WTC11 (cell line): ENCODE measurements at regions not wholly inside any gene's neighbourhood (a gene's known extent, or its start where the extent isn't known, plus 50 kb on each side); places are given as distances from the start of the nearest gene placed in this dataset.

Source experiments
- ATAC-seq: fragments of 200-7000 bp; cut with Tn5 transposase; 2 replicates; pipeline ENCODE4 v1.10.0; 2021; ENCODE audit warnings: mild to moderate bottlenecking, moderate library complexity
- CTCF ChIA-PET: fragments of 300-600 bp; sonication (Branson Sonifier 250); formaldehyde crosslinking; loops from one replicate; lab custom pipeline; 2021; ENCODE audit warnings: antibody characterized with exemption; lab: Charles Lee
- POLR2A ChIA-PET: fragments of 350-600 bp; sonication (Branson Sonifier 250); formaldehyde crosslinking; loops from one replicate; lab custom pipeline; 2021; ENCODE audit warnings: antibody characterized with exemption; lab: Charles Lee
- DNase-seq: peaks from one replicate; pipeline ENCODE4 v3.0.0; 2021; ENCODE audit warnings: low spot score
- H3K27ac Mint-ChIP-seq: 2 replicates; pipeline ENCODE4 v1.8.0; 2021; ENCODE audit warnings: mixed read lengths
- H3K27me3 Mint-ChIP-seq: 2 replicates; pipeline ENCODE4 v1.8.0; 2021; ENCODE audit warnings: low read depth, mild to moderate bottlenecking, moderate library complexity, mixed read lengths
- H3K36me3 Mint-ChIP-seq: 2 replicates; pipeline ENCODE4 v1.8.0; 2021; ENCODE audit warnings: mixed read lengths
- H3K4me1 Mint-ChIP-seq: 2 replicates; pipeline ENCODE4 v1.8.0; 2022; ENCODE audit warnings: mixed read lengths
- H3K4me3 Mint-ChIP-seq: 2 replicates; pipeline ENCODE4 v1.8.0; 2021; ENCODE audit warnings: mild to moderate bottlenecking, moderate library complexity, mixed read lengths
- H3K9me3 Mint-ChIP-seq: 2 replicates; pipeline ENCODE4 v1.8.0; 2021; ENCODE audit warnings: mixed read lengths
- ARID4B ChIP-seq: sonication (generic); formaldehyde crosslinking; IDR thresholded peaks from 2 replicates; pipeline ENCODE4 v1.8.0; 2023; ENCODE audit warnings: missing genetic modification reagents, mild to moderate bottlenecking, borderline replicate concordance
- CREB1 ChIP-seq: sonication (generic); formaldehyde crosslinking; IDR thresholded peaks from 2 replicates; pipeline ENCODE4 v1.8.0; 2023; ENCODE audit warnings: mild to moderate bottlenecking, missing genetic modification reagents
- ELF4 ChIP-seq: sonication (generic); formaldehyde crosslinking; IDR thresholded peaks from 2 replicates; pipeline ENCODE4 v1.8.1; 2022; ENCODE audit warnings: low read depth, mild to moderate bottlenecking, moderate library complexity, missing genetic modification reagents
- FOXJ3 ChIP-seq: sonication (generic); formaldehyde crosslinking; IDR thresholded peaks from 2 replicates; pipeline ENCODE4 v1.9.0; 2021; ENCODE audit warnings: missing genetic modification reagents, mild to moderate bottlenecking, borderline replicate concordance
- FOXK1 ChIP-seq: sonication (generic); formaldehyde crosslinking; IDR thresholded peaks from 2 replicates; pipeline ENCODE4 v1.8.0; 2022; ENCODE audit warnings: mild to moderate bottlenecking, moderate library complexity, missing genetic modification reagents
- GRHL2 ChIP-seq: fragments of 250-450 bp; sonication (Bioruptor Pico); IDR thresholded peaks from 2 replicates; pipeline ENCODE4 v1.8.0; 2022; ENCODE audit warnings: mild to moderate bottlenecking, moderate library complexity; ENCODE audit not compliant: insufficient replicate concordance, severe bottlenecking
- GTF2I ChIP-seq: fragments of 250-450 bp; sonication (Bioruptor Pico); conservative IDR thresholded peaks from 2 replicates; pipeline ENCODE4 v1.4.0; 2021; ENCODE audit warnings: mild to moderate bottlenecking
- IRF2 ChIP-seq: sonication (generic); formaldehyde crosslinking; IDR thresholded peaks from 2 replicates; pipeline ENCODE4 v1.8.0; 2022; ENCODE audit warnings: low read depth, missing genetic modification reagents, borderline replicate concordance
- KAT7 ChIP-seq: sonication (generic); formaldehyde crosslinking; IDR thresholded peaks from 2 replicates; pipeline ENCODE4 v1.8.1; 2023; ENCODE audit warnings: missing genetic modification reagents, mild to moderate bottlenecking, borderline replicate concordance
- MAX ChIP-seq: sonication (generic); formaldehyde crosslinking; IDR thresholded peaks from 2 replicates; pipeline ENCODE4 v1.8.0; 2022; ENCODE audit warnings: mild to moderate bottlenecking, missing genetic modification reagents
- NFATC4 ChIP-seq: fragments of 250-450 bp; sonication (Bioruptor Pico); IDR thresholded peaks from 2 replicates; pipeline ENCODE4 v1.9.0; 2021; ENCODE audit warnings: mild to moderate bottlenecking
- NR3C1 ChIP-seq: sonication (generic); formaldehyde crosslinking; conservative IDR thresholded peaks from 2 replicates; pipeline ENCODE4 v1.8.1; 2023; ENCODE audit warnings: low read depth, mild to moderate bottlenecking, missing genetic modification reagents
- OVOL2 ChIP-seq: fragments of 250-450 bp; sonication (Bioruptor Pico); IDR thresholded peaks from 2 replicates; pipeline ENCODE4 v1.9.0; 2021; ENCODE audit warnings: mild to moderate bottlenecking, borderline replicate concordance
- SOX15 ChIP-seq: fragments of 250-450 bp; sonication (Bioruptor Pico); IDR thresholded peaks from 2 replicates; pipeline ENCODE4 v1.9.0; 2021; ENCODE audit warnings: mild to moderate bottlenecking
- STAT6 ChIP-seq: sonication (generic); formaldehyde crosslinking; conservative IDR thresholded peaks from 2 replicates; pipeline ENCODE4 v1.8.1; 2023; ENCODE audit warnings: mild to moderate bottlenecking, low read depth, missing genetic modification reagents, moderate library complexity
- TEAD1 ChIP-seq: sonication (generic); formaldehyde crosslinking; IDR thresholded peaks from 2 replicates; pipeline ENCODE4 v1.8.0; 2022; ENCODE audit warnings: mild to moderate bottlenecking, missing genetic modification reagents
- TEAD4 ChIP-seq: sonication (generic); formaldehyde crosslinking; IDR thresholded peaks from 2 replicates; pipeline ENCODE4 v1.8.0; 2022; ENCODE audit warnings: mild to moderate bottlenecking, missing genetic modification reagents
- USF2 ChIP-seq: sonication (generic); formaldehyde crosslinking; IDR thresholded peaks from 2 replicates; pipeline ENCODE4 v1.8.1; 2023; ENCODE audit warnings: mild to moderate bottlenecking, missing genetic modification reagents, moderate library complexity
- ZNF219 ChIP-seq: sonication (generic); formaldehyde crosslinking; IDR thresholded peaks from 2 replicates; pipeline ENCODE4 v1.8.0; 2023; ENCODE audit warnings: missing genetic modification reagents, mild to moderate bottlenecking, borderline replicate concordance
- ZNF423 ChIP-seq: fragments of 250-450 bp; sonication (Bioruptor Pico); IDR thresholded peaks from 2 replicates; pipeline ENCODE4 v2.1.2; 2022; ENCODE audit warnings: mild to moderate bottlenecking, moderate library complexity
- ZNF671 ChIP-seq: fragments of 250-450 bp; sonication (Bioruptor Pico); IDR thresholded peaks from 2 replicates; pipeline ENCODE4 v1.8.0; 2021; ENCODE audit warnings: mild to moderate bottlenecking
- TF ChIP-seq, protein P1 (sequence below): sonication (generic); formaldehyde crosslinking; IDR thresholded peaks from 2 replicates; pipeline ENCODE4 v1.8.0; 2022; ENCODE audit warnings: mild to moderate bottlenecking, missing genetic modification reagents

GRCh38 chr17:54239291-54239690 lies 416.6 kb downstream of the KIF2B start:
- CTCF ChIA-PET = no interaction called here
- Mint-ChIP-seq H3K4me3 (no peak overlapping the region), H3K4me1 (no peaks in the 10 kb centered on the region), H3K27me3 (no peaks in the 10 kb centered on the region), H3K36me3 (peaks cover 53% of the 10 kb centered on the region), H3K27ac (no peak overlapping the region), H3K9me3 (peaks cover 74% of the 10 kb centered on the region)
- TF ChIP-seq OVOL2 (CRISPR knock-in tag) (no peak), IRF2 (CRISPR knock-in tag) (no peak), STAT6 (CRISPR knock-in tag) (no peak), ZNF423 (CRISPR knock-in tag) (no peak), KAT7 (CRISPR knock-in tag) (no peak)
- TF ChIP-seq, protein P1, sequence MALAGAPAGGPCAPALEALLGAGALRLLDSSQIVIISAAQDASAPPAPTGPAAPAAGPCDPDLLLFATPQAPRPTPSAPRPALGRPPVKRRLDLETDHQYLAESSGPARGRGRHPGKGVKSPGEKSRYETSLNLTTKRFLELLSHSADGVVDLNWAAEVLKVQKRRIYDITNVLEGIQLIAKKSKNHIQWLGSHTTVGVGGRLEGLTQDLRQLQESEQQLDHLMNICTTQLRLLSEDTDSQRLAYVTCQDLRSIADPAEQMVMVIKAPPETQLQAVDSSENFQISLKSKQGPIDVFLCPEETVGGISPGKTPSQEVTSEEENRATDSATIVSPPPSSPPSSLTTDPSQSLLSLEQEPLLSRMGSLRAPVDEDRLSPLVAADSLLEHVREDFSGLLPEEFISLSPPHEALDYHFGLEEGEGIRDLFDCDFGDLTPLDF (CRISPR knock-in tag) = no peak
- ATAC-seq = no peak
- no peak for DNase-seq
- POLR2A ChIA-PET = no interaction called here

DNA sequence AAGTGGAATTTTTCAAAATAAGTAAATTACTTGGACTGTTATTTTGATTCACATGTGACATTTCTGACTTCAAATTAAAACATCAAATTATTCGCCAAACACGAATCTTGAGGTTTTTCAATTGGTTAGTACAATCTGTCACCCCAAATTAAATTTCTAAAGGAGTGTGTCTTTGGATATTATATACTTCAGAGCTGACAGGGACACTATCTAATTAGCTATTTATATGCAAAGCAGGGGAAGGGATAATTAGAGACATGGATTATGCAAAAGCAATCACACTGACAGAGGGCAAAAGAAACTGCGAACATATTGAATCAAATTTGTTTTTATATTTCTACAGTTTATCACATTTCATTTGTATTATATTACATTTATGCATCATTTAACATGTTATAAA lies 433.0 kb downstream of the KIF2B start:
- H3K9me3 Mint-ChIP-seq = peaks cover 29% of the 10 kb centered on the region
- no peak overlapping the region for H3K4me3 Mint-ChIP-seq
- TF ChIP-seq MAX (CRISPR knock-in tag) (no peak), TEAD4 (CRISPR knock-in tag) (no peak), GRHL2 (CRISPR knock-in tag) (no peak), NFATC4 (CRISPR knock-in tag) (no peak), FOXK1 (no peak), FOXJ3 (CRISPR knock-in tag) (no peak), ELF4 (CRISPR knock-in tag) (no peak), TEAD1 (CRISPR knock-in tag) (no peak), ZNF671 (CRISPR knock-in tag) (no peak), GTF2I (CRISPR knock-in tag) (no peak), CREB1 (CRISPR knock-in tag) (no peak), NR3C1 (CRISPR knock-in tag) (no peak), ARID4B (CRISPR knock-in tag) (no peak), SOX15 (no peak), ZNF219 (CRISPR knock-in tag) (no peak), USF2 (CRISPR knock-in tag) (no peak)
- H3K27ac Mint-ChIP-seq = no peak overlapping the region
- ATAC-seq = no peak
- CTCF ChIA-PET = no interaction called here
- POLR2A ChIA-PET = no interaction called here
- no peak for DNase-seq
- H3K4me1 Mint-ChIP-seq = peaks cover 33% of the 10 kb centered on the region
- peaks cover 21% of the 10 kb centered on the region for H3K36me3 Mint-ChIP-seq
- H3K27me3 Mint-ChIP-seq = no peaks in the 10 kb centered on the region; the same call in 1 of the 2 replicates
